Adrenal gland (tissue), 9 donors: ENCODE measurements at regions not wholly inside any gene's neighbourhood (a gene's known extent, or its start where the extent isn't known, plus 50 kb on each side); places are given as distances from the start of the nearest gene placed in this dataset.

Source experiments
- DNase-seq, 7 donors: peaks; one replicate each; pipeline ENCODE4 v3.0.0-alpha.2; 2019 to 2020
- H3K27ac ChIP-seq, 5 donors: fragments of 200-600 bp; sonication (generic) in 4 of 5; 1 replicate in 3 of 5; 2 replicates in 2 of 5; pipeline versions ENCODE4 v1.5.1 to v1.8.0; 2016 to 2020; ENCODE audit warnings: mild to moderate bottlenecking in 1 of 5
- H3K27me3 ChIP-seq: fragments of 200-600 bp; 2 replicates; pipeline ENCODE4 v1.8.0; 2021
- H3K36me3 ChIP-seq, 2 donors: fragments of 200-600 bp; replicated peaks in 1 of 2; 1 replicate in 1 of 2; 2 replicates in 1 of 2; pipeline versions ENCODE4 v1.5.1 to v1.8.0; 2018 to 2022
- H3K4me1 ChIP-seq, 2 donors: fragments of 200-600 bp; replicated peaks in 1 of 2; 1 replicate in 1 of 2; 2 replicates in 1 of 2; pipeline versions ENCODE4 v1.5.1 to v1.8.0; 2018 to 2021
- H3K4me3 ChIP-seq, 4 donors: fragments of 200-600 bp; sonication (generic) in 3 of 4; one replicate each; pipeline ENCODE4 v1.5.1; 2016 to 2018
- H3K9me3 ChIP-seq, 3 donors: fragments of 200-600 bp; sonication (generic) in 1 of 3; replicated peaks in 1 of 3; 1 replicate in 2 of 3; 2 replicates in 1 of 3; pipeline versions ENCODE4 v1.5.1 to v1.8.0; 2016 to 2021
- CTCF ChIP-seq, 6 experiments: fragments of 450-650 bp in 4 of 6; fragments of 200-600 bp in 2 of 6; sonication (generic) in 1 of 6; IDR thresholded peaks; 1 replicate in 5 of 6; 2 replicates in 1 of 6; pipeline versions ENCODE4 v1.5.1 to v1.8.0; 2016 to 2021; ENCODE audit warnings: antibody characterized with exemption in 6 of 6, mild to moderate bottlenecking in 2 of 6, moderate library complexity in 1 of 6
- POLR2A ChIP-seq, 2 donors: fragments of 450-650 bp; IDR thresholded peaks; one replicate each; pipeline ENCODE4 v1.6.1; 2017; ENCODE audit warnings: antibody characterized with exemption in 2 of 2, mild to moderate bottlenecking in 2 of 2, moderate library complexity in 1 of 2
- WGBS, 4 donors: extraction: QIAGEN DNeasy Blood & Tissue Kit in 2 of 4; methylation state at CpG; one replicate each; pipeline versions ENCODE4 v1.1.5 to v1.1.7; 2013 to 2017; 5-methylcytosine and 5-hydroxymethylcytosine counted together
- intact Hi-C, 2 donors: fragments of 100-400 bp; cut with DNase I; formaldehyde crosslinking; loops; one replicate each; pipeline versions ENCODE4 v1.14.1 to v1.15.0; 2022 to 2023
- donor health status: healthy with polysubstance abuse.
- donor health status: Bipolar disorder and iron deficiency.
- donor health status: DM: yes; HTN: yes; CAD: no.
- donor health status: DM: no; HTN: no; CAD: no.
- donor health status: DM: no; HTN: no; CAD: no.

GRCh38 chr18:72201032-72201431 lies 343.1 kb downstream of the CBLN2 start:
- Histone ChIP-seq H3K9me3 (no peaks in the 10 kb centered on the region), H3K4me1 (no peaks in the 10 kb centered on the region), H3K27ac (no peak overlapping the region), H3K36me3 (no peaks in the 10 kb centered on the region), H3K4me3 (no peak overlapping the region), H3K27me3 (no peaks in the 10 kb centered on the region)
- no peak for DNase-seq
- TF ChIP-seq POLR2A (IDR thresholded peaks at IDR 0.05) (no peak), CTCF (IDR thresholded peaks at IDR 0.05) (no peak)
- intact Hi-C loops = no loop called here

- H3K4me1 ChIP-seq = no peaks in the 10 kb centered on the region
- TF ChIP-seq POLR2A (IDR thresholded peaks at IDR 0.05) (no peak), CTCF (IDR thresholded peaks at IDR 0.05) (no peak)
- no peak overlapping the region for H3K4me3 ChIP-seq
- H3K9me3 ChIP-seq = no peaks in the 10 kb centered on the region
- intact Hi-C loops = no loop called here
- no peak overlapping the region for H3K27ac ChIP-seq
- H3K36me3 ChIP-seq = no peaks in the 10 kb centered on the region
- DNase-seq = no peak
- no peaks in the 10 kb centered on the region for H3K27me3 ChIP-seq
These were observed 346.6 kb downstream of the CBLN2 start for GRCh38 chr18:72197591-72197990.

GRCh38 chr18:72194072-72194471 lies 350.1 kb downstream of the CBLN2 start:
- Histone ChIP-seq H3K4me3 (no peak overlapping the region), H3K4me1 (no peaks in the 10 kb centered on the region), H3K9me3 (no peaks in the 10 kb centered on the region), H3K36me3 (no peaks in the 10 kb centered on the region), H3K27me3 (no peaks in the 10 kb centered on the region), H3K27ac (no peak overlapping the region)
- TF ChIP-seq CTCF (IDR thresholded peaks at IDR 0.05) (no peak), POLR2A (IDR thresholded peaks at IDR 0.05) (no peak)
- 69 to 83% (median 73%) methylated on average over 6 of the region's 6 CpGs for WGBS, 4 donors
- intact Hi-C loops = no loop called here
- no peak for DNase-seq

GRCh38 chr18:72187956-72188355 lies 356.2 kb downstream of the CBLN2 start:
- no peak for DNase-seq
- Histone ChIP-seq H3K4me3 (no peak overlapping the region), H3K36me3 (no peaks in the 10 kb centered on the region), H3K4me1 (no peaks in the 10 kb centered on the region), H3K27ac (no peak overlapping the region), H3K27me3 (no peaks in the 10 kb centered on the region), H3K9me3 (no peaks in the 10 kb centered on the region)
- intact Hi-C loops = no loop called here
- TF ChIP-seq CTCF (IDR thresholded peaks at IDR 0.05) (no peak), POLR2A (IDR thresholded peaks at IDR 0.05) (no peak)
- 47 to 64% (median 56%) methylated on average over 2 of the region's 2 CpGs for WGBS, 4 donors
